GM12878 (cell line): ENCODE measurements at regions not wholly inside any gene's neighbourhood (a gene's known extent, or its start where the extent isn't known, plus 50 kb on each side); places are given as distances from the start of the nearest gene placed in this dataset.

Experiments
- ATAC-seq: fragments of 200-7000 bp; cut with Tn5 transposase; 3 replicates; pipeline ENCODE4 v1.9.1; 2020; ENCODE audit warnings: mild to moderate bottlenecking, moderate library complexity
- BruUV-seq: library from RNA; stranded (reverse); fragments of 400-500 nt; replicated peaks from 2 replicates; lab custom pipeline; 2021; lab: Mats Ljungman, UMichigan
- CTCF ChIA-PET: fragments of 300-600 bp; sonication (Branson Sonifier 250); formaldehyde crosslinking; extraction: SDS; loops from one replicate; lab custom pipeline; 2021; ENCODE audit warnings: inconsistent platforms; lab: Yijun Ruan, JAX
- POLR2A ChIA-PET: fragments of 350-600 bp; formaldehyde crosslinking; extraction: SDS; loops from one replicate; lab custom pipeline; 2021; ENCODE audit warnings: inconsistent platforms; lab: Charles Lee
- RAD21 ChIA-PET: fragments of 300-600 bp; sonication (Branson Sonifier 250); formaldehyde crosslinking; loops from one replicate; lab custom pipeline; 2023; ENCODE audit warnings: antibody characterized with exemption; ENCODE audit not compliant: unreplicated experiment; lab: Charles Lee
- SMC1A ChIA-PET: fragments of 300-600 bp; sonication (Branson Sonifier 250); formaldehyde crosslinking; loops from one replicate; lab custom pipeline; 2023; ENCODE audit not compliant: unreplicated experiment, uncharacterized antibody; lab: Charles Lee
- DNase-seq: peaks from one replicate; pipeline ENCODE4 v3.0.0-alpha.2; 2011; ENCODE audit warnings: low read depth, low spot score
- FAIRE-seq: peaks from 3 replicates; lab custom pipeline; 2011; peaks lifted over from hg19 to GRCh38; lab: Jason Lieb, UNC
- H2AFZ ChIP-seq: 2 replicates; pipeline ENCODE4 v1.6.0; 2011; ENCODE audit warnings: low read depth, low read length, control low read depth; ENCODE audit not compliant: control insufficient read depth
- H3K27ac ChIP-seq: 2 replicates; pipeline ENCODE4 v1.5.1; 2011; ENCODE audit warnings: control low read depth; ENCODE audit not compliant: control insufficient read depth, insufficient read depth
- H3K27me3 ChIP-seq, 2 experiments: replicated peaks in 1 of 2; 2 replicates each; pipeline versions ENCODE4 v1.6.0 to v1.6.1; 2011; ENCODE audit warnings: low read length in 1 of 2; ENCODE audit not compliant: control insufficient read depth in 2 of 2, insufficient read depth in 2 of 2
- H3K36me3 ChIP-seq, 2 experiments: 2 replicates each; pipeline ENCODE4 v1.5.1; 2011; ENCODE audit warnings: low read length in 1 of 2; ENCODE audit not compliant: control insufficient read depth in 2 of 2, insufficient read depth in 2 of 2
- H3K4me1 ChIP-seq: 2 replicates; pipeline ENCODE4 v1.6.1; 2011; ENCODE audit warnings: mild to moderate bottlenecking, low read length, moderate library complexity, mixed read lengths; ENCODE audit not compliant: control insufficient read depth, insufficient read depth
- H3K4me2 ChIP-seq: 2 replicates; pipeline ENCODE4 v1.6.0; 2011; ENCODE audit warnings: control low read depth; ENCODE audit not compliant: control insufficient read depth, insufficient read depth
- H3K4me3 ChIP-seq: fragments of 200-600 bp; sonication (generic); 2 replicates; pipeline ENCODE4 v1.5.1; 2016
- H3K79me2 ChIP-seq: 2 replicates; pipeline ENCODE4 v1.6.0; 2011; ENCODE audit warnings: low read length; ENCODE audit not compliant: control insufficient read depth, insufficient read depth
- H3K9ac ChIP-seq: 2 replicates; pipeline ENCODE4 v1.8.0; 2011; ENCODE audit warnings: low read length, control low read depth, mixed read lengths; ENCODE audit not compliant: control insufficient read depth, insufficient read depth
- H3K9me3 ChIP-seq: replicated peaks from 3 replicates; pipeline ENCODE4 v1.5.1; 2011; ENCODE audit warnings: mild to moderate bottlenecking, low read length; ENCODE audit not compliant: control insufficient read depth, insufficient read depth
- H4K20me1 ChIP-seq: 2 replicates; pipeline ENCODE4 v1.6.0; 2011; ENCODE audit not compliant: control insufficient read depth, insufficient read depth
- BCL11A ChIP-seq: IDR thresholded peaks from 2 replicates; pipeline ENCODE4 v1.6.1; 2011; ENCODE audit warnings: low read depth, low read length
- BMI1 ChIP-seq: fragments of 450-650 bp; IDR thresholded peaks from 2 replicates; pipeline ENCODE4 v1.6.1; 2016; ENCODE audit warnings: mild to moderate bottlenecking, moderate library complexity, borderline replicate concordance
- CEBPZ ChIP-seq: fragments of 150-350 bp; IDR thresholded peaks from 2 replicates; pipeline ENCODE4 v1.6.1; 2016; ENCODE audit warnings: low read depth, low read length
- CREM ChIP-seq: IDR thresholded peaks from 2 replicates; pipeline ENCODE4 v1.6.1; 2014; ENCODE audit warnings: antibody characterized with exemption, low read depth
- KLF5 ChIP-seq: fragments of 450-650 bp; IDR thresholded peaks from 2 replicates; pipeline ENCODE4 v1.6.1; 2014; ENCODE audit warnings: mild to moderate bottlenecking; ENCODE audit not compliant: partially characterized antibody
- MAX ChIP-seq: IDR thresholded peaks from 2 replicates; pipeline ENCODE4 v1.6.1; 2012; ENCODE audit warnings: low read depth, low read length, improper control_type of control experiment
- MYB ChIP-seq: fragments of 150-350 bp; IDR thresholded peaks from 2 replicates; pipeline ENCODE4 v1.6.1; 2014; ENCODE audit warnings: mild to moderate bottlenecking, low read depth, low read length, borderline replicate concordance
- NR2F1 ChIP-seq: fragments of 450-650 bp; conservative IDR thresholded peaks from 2 replicates; pipeline ENCODE4 v1.6.1; 2017; ENCODE audit warnings: mild to moderate bottlenecking
- POLR2AphosphoS2 ChIP-seq: IDR thresholded peaks from 2 replicates; pipeline ENCODE4 v1.6.1; 2011; ENCODE audit warnings: low read depth, mild to moderate bottlenecking, low read length, improper control_type of control experiment, moderate library complexity
- POU2F2 ChIP-seq: IDR thresholded peaks from 3 replicates; pipeline ENCODE4 v1.6.1; 2011; ENCODE audit warnings: low read depth, mild to moderate bottlenecking, low read length, borderline replicate concordance
- SIX5 ChIP-seq: IDR thresholded peaks from 2 replicates; pipeline ENCODE4 v1.6.1; 2011; ENCODE audit warnings: mild to moderate bottlenecking, low read depth, low read length, moderate library complexity; ENCODE audit not compliant: severe bottlenecking
- SMAD5 ChIP-seq: IDR thresholded peaks from 2 replicates; pipeline ENCODE4 v1.6.1; 2016; ENCODE audit warnings: antibody characterized with exemption, low read depth
- ZSCAN29 ChIP-seq: fragments of 450-650 bp; IDR thresholded peaks from 2 replicates; pipeline ENCODE4 v1.6.1; 2017; ENCODE audit warnings: mild to moderate bottlenecking, moderate library complexity
- WGBS: methylation state at CpG from one replicate; pipeline ENCODE4 v1.1.6; 2016; ENCODE audit warnings: low lambda C conversion rate; ENCODE audit not compliant: insufficient replicate concordance, insufficient coverage; ENCODE audit errors: missing lambda C conversion rate; 5-methylcytosine and 5-hydroxymethylcytosine counted together
- in situ Hi-C: fragments of 300-500 bp; cut with MboI; formaldehyde crosslinking; loops from 9 replicates; pipeline ENCODE4 v1.14.3; 2018; ENCODE audit warnings: mixed read lengths
- intact Hi-C: fragments of 100-400 bp; cut with micrococcal nuclease; formaldehyde crosslinking; loops from one replicate; pipeline ENCODE4 v1.14.2; 2022; ENCODE audit not compliant: unreplicated experiment
- TF ChIP-seq, protein P1 (sequence below): fragments of 450-650 bp; IDR thresholded peaks from 2 replicates; pipeline ENCODE4 v1.6.1; 2016; ENCODE audit warnings: mild to moderate bottlenecking
- TF ChIP-seq, protein P2 (sequence below): IDR thresholded peaks from 2 replicates; pipeline ENCODE4 v1.6.1; 2012; ENCODE audit warnings: low read depth, low read length, improper control_type of control experiment

DNA sequence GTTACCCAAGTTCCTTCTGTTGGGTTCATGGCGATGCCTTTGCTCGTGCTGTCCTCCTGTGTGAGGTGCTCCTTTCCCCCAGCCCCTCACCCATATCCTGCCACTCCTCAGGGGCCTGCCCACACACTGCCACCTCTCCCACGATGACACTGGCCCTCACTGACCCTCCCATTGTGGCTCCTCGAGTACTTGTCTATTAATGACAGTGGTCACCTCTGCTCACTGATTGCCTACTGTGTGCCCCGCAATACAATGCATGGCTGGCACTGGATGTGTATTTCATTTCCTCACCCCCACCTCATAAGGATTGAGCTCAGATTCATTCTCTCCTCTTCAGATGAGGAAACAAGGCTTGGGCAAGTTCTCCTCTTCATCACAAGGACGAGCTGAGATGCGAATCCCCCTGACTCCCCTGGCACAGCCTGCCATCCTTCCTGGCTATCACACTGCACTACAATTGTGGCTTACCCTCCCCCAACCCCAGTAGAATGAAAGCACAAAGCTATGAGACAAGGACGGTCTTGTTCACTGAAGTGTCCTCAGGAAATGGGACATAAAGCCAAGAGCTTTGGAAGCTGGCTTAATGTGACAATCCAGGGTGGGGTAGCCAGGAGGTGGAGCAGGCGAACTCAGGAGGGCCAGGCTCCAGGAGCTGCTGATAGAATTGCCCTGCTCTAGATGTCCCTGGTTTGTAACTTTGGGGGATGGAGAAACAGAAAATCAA lies 93.9 kb upstream of the RAB12 start:
- Histone ChIP-seq H3K4me1 (no peaks in the 10 kb centered on the region), H2AFZ (no peak overlapping the region), H3K4me2 (no peak overlapping the region), H3K27me3 (no peaks in the 10 kb centered on the region), H3K9me3 (no peaks in the 10 kb centered on the region), H3K79me2 (no peaks in the 10 kb centered on the region), H3K9ac (no peak overlapping the region), H4K20me1 (no peaks in the 10 kb centered on the region), H3K36me3 (no peaks in the 10 kb centered on the region), H3K27ac (no peak overlapping the region), H3K4me3 (no peak overlapping the region)
- no peak for ATAC-seq
- FAIRE-seq: no peak
- in situ Hi-C loops (no loop called here), intact Hi-C loops (no loop called here)
- ChIA-PET CTCF (no interaction called here), RAD21 (no interaction called here), POLR2A (no interaction called here), SMC1A (no interaction called here)
- TF ChIP-seq NR2F1: no peak
- no peak for TF ChIP-seq CREM
- TF ChIP-seq, protein P1, sequence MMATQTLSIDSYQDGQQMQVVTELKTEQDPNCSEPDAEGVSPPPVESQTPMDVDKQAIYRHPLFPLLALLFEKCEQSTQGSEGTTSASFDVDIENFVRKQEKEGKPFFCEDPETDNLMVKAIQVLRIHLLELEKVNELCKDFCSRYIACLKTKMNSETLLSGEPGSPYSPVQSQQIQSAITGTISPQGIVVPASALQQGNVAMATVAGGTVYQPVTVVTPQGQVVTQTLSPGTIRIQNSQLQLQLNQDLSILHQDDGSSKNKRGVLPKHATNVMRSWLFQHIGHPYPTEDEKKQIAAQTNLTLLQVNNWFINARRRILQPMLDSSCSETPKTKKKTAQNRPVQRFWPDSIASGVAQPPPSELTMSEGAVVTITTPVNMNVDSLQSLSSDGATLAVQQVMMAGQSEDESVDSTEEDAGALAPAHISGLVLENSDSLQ: no peak
- TF ChIP-seq BMI1: no peak
- no peak for TF ChIP-seq CEBPZ
- no peak for TF ChIP-seq ZSCAN29
- TF ChIP-seq MYB: no peak
- TF ChIP-seq SMAD5: no peak
- TF ChIP-seq BCL11A: no peak
- TF ChIP-seq, protein P2, sequence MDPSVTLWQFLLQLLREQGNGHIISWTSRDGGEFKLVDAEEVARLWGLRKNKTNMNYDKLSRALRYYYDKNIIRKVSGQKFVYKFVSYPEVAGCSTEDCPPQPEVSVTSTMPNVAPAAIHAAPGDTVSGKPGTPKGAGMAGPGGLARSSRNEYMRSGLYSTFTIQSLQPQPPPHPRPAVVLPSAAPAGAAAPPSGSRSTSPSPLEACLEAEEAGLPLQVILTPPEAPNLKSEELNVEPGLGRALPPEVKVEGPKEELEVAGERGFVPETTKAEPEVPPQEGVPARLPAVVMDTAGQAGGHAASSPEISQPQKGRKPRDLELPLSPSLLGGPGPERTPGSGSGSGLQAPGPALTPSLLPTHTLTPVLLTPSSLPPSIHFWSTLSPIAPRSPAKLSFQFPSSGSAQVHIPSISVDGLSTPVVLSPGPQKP: no peak
- no peak for TF ChIP-seq KLF5
- TF ChIP-seq MAX: no peak
- TF ChIP-seq POLR2AphosphoS2: no peak
- TF ChIP-seq POU2F2: no peak
- no peak for TF ChIP-seq SIX5
- no TSS peak for BruUV-seq
- WGBS: 27% methylated on average over 9 of the region's 9 CpGs
- no peak for DNase-seq
